Thyroid gland (tissue), 4 donors: ENCODE measurements at regions not wholly inside any gene's neighbourhood (a gene's known extent, or its start where the extent isn't known, plus 50 kb on each side); places are given as distances from the start of the nearest gene placed in this dataset.

Experiments
- CTCF ChIP-seq, 6 experiments: fragments of 200-600 bp in 3 of 6; fragments of 450-650 bp in 3 of 6; sonication (generic) in 3 of 6; IDR thresholded peaks; one replicate each; pipeline ENCODE4 v1.5.1; 2016 to 2019; ENCODE audit warnings: antibody characterized with exemption in 6 of 6, mild to moderate bottlenecking in 2 of 6, inconsistent platforms in 1 of 6, moderate library complexity in 1 of 6
- POLR2A ChIP-seq, 2 donors: fragments of 450-650 bp; IDR thresholded peaks; one replicate each; pipeline ENCODE4 v1.6.1; 2017; ENCODE audit warnings: antibody characterized with exemption in 2 of 2, mild to moderate bottlenecking in 2 of 2, moderate library complexity in 1 of 2

GRCh38 chr4:23322732-23323131 is 567.1 kb downstream of the PPARGC1A start:
- TF ChIP-seq POLR2A (IDR thresholded peaks at IDR 0.05) (no peak), CTCF (IDR thresholded peaks at IDR 0.05) (no peak)
